GM12878 (cell line): ENCODE measurements at regions not wholly inside any gene's neighbourhood (a gene's known extent, or its start where the extent isn't known, plus 50 kb on each side); places are given as distances from the start of the nearest gene placed in this dataset.

ENCODE experiments used
- ASH2L ChIP-seq: fragments of 300-600, 200-600 bp; sonication (generic); IDR thresholded peaks from 2 replicates; pipeline ENCODE4 v1.6.1; 2017; ENCODE audit warnings: low read depth, mild to moderate bottlenecking, borderline replicate concordance
- BHLHE40 ChIP-seq, 2 experiments: fragments of 450-650 bp in 1 of 2; IDR thresholded peaks; 2 replicates each; pipeline ENCODE4 v1.6.1; 2011 to 2017; ENCODE audit warnings: low read depth in 2 of 2, borderline replicate concordance in 1 of 2, improper control_type of control experiment in 1 of 2, low read length in 1 of 2, mild to moderate bottlenecking in 1 of 2
- HDAC6 ChIP-seq: fragments of 200-600 bp; sonication (generic); IDR thresholded peaks from one replicate; pipeline ENCODE4 v1.8.0; 2017; ENCODE audit warnings: antibody characterized with exemption; ENCODE audit not compliant: unreplicated experiment
- HDGF ChIP-seq: fragments of 450-650 bp; IDR thresholded peaks from 2 replicates; pipeline ENCODE4 v1.6.1; 2016; ENCODE audit warnings: antibody characterized with exemption
- HSF1 ChIP-seq: fragments of 150-350 bp; IDR thresholded peaks from 2 replicates; pipeline ENCODE4 v1.6.1; 2014; ENCODE audit warnings: mild to moderate bottlenecking, low read depth, low read length
- NBN ChIP-seq: fragments of 450-650 bp; IDR thresholded peaks from 2 replicates; pipeline ENCODE4 v1.6.1; 2016
- NRF1 ChIP-seq: conservative IDR thresholded peaks from 2 replicates; pipeline ENCODE4 v1.6.1; 2011; ENCODE audit warnings: mild to moderate bottlenecking, low read depth, low read length, improper control_type of control experiment
- SREBF1 ChIP-seq: IDR thresholded peaks from 2 replicates; pipeline ENCODE4 v1.6.1; 2012; ENCODE audit warnings: mild to moderate bottlenecking, low read length
- TF ChIP-seq, protein P1 (sequence below): fragments of 450-650 bp; IDR thresholded peaks from 2 replicates; pipeline ENCODE4 v1.6.1; 2017; ENCODE audit warnings: mild to moderate bottlenecking, moderate library complexity

DNA sequence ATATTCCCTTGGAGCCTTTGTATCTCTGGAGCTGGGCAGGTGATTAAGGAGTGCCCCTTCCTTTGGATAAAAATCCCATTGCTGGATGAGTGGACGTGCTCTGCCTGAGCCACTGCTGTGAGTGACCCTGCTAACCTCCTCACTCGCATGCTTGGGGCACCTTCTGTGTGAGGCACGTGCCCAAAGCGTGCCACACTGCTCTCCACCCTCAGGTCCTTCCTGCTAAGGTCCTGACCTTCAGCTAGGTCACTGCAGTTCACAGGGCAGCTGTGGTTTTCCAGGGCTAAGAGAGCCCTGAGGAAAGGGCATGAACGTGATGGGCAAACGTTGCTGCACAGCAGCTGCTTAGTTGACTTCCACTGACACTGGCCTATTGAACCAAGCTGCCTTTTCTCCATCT, 204.4 kb upstream of the COBL start (continued):
- TF ChIP-seq NRF1 (no peak), HDGF (no peak), HSF1 (no peak), SREBF1 (no peak), NBN (no peak), HDAC6 (no peak), BHLHE40 (IDR thresholded peaks at IDR 0.05; ENCODE audit: borderline replicate concordance in 1 of 2, low read depth in 2 of 2, low read length in 1 of 2) (no peak), ASH2L (no peak)
- TF ChIP-seq, protein P1, sequence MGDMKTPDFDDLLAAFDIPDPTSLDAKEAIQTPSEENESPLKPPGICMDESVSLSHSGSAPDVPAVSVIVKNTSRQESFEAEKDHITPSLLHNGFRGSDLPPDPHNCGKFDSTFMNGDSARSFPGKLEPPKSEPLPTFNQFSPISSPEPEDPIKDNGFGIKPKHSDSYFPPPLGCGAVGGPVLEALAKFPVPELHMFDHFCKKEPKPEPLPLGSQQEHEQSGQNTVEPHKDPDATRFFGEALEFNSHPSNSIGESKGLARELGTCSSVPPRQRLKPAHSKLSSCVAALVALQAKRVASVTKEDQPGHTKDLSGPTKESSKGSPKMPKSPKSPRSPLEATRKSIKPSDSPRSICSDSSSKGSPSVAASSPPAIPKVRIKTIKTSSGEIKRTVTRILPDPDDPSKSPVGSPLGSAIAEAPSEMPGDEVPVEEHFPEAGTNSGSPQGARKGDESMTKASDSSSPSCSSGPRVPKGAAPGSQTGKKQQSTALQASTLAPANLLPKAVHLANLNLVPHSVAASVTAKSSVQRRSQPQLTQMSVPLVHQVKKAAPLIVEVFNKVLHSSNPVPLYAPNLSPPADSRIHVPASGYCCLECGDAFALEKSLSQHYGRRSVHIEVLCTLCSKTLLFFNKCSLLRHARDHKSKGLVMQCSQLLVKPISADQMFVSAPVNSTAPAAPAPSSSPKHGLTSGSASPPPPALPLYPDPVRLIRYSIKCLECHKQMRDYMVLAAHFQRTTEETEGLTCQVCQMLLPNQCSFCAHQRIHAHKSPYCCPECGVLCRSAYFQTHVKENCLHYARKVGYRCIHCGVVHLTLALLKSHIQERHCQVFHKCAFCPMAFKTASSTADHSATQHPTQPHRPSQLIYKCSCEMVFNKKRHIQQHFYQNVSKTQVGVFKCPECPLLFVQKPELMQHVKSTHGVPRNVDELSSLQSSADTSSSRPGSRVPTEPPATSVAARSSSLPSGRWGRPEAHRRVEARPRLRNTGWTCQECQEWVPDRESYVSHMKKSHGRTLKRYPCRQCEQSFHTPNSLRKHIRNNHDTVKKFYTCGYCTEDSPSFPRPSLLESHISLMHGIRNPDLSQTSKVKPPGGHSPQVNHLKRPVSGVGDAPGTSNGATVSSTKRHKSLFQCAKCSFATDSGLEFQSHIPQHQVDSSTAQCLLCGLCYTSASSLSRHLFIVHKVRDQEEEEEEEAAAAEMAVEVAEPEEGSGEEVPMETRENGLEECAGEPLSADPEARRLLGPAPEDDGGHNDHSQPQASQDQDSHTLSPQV, result no peak
